HG03175 (cell line): ENCODE measurements at regions not wholly inside any gene's neighbourhood (a gene's known extent, or its start where the extent isn't known, plus 50 kb on each side); places are given as distances from the start of the nearest gene placed in this dataset.

Experiments used
- ATAC-seq: cut with Tn5 transposase; IDR thresholded peaks from one replicate; pipeline ENCODE4 v1.9.1; 2021; ENCODE audit warnings: mild to moderate bottlenecking, moderate library complexity; ENCODE audit not compliant: unreplicated experiment

GRCh38 chr2:126774290-126774689 lies 118.3 kb downstream of the GYPC start:
- ATAC-seq: no peak

- ATAC-seq: no peak
These were observed 118.8 kb downstream of the GYPC start for GRCh38 chr2:126774761-126775160.

- ATAC-seq: no peak
These were observed 119.5 kb downstream of the GYPC start for GRCh38 chr2:126775300-126775985.

- ATAC-seq: no peak
These were observed 120.3 kb downstream of the GYPC start for GRCh38 chr2:126776255-126776654.

- ATAC-seq: peak; percentile 88
These were observed 121.0 kb downstream of the GYPC start for GRCh38 chr2:126776692-126777619.

GRCh38 chr2:126777620-126777978 lies 121.1 kb upstream of the TEX51 start:
- ATAC-seq: peak; percentile 20

- no peak for ATAC-seq
These were observed 119.9 kb upstream of the TEX51 start for GRCh38 chr2:126778561-126779501.

GRCh38 chr2:126781206-126781605 lies 117.5 kb upstream of the TEX51 start:
- ATAC-seq: no peak

- ATAC-seq: no peak
These were observed 116.9 kb upstream of the TEX51 start for GRCh38 chr2:126781806-126782205.

GRCh38 chr2:126782648-126783047 lies 116.0 kb upstream of the TEX51 start:
- no peak for ATAC-seq

GRCh38 chr2:126783341-126783740 lies 115.3 kb upstream of the TEX51 start:
- no peak for ATAC-seq

- ATAC-seq: no peak
These were observed 114.6 kb upstream of the TEX51 start for GRCh38 chr2:126784045-126784444.

DNA sequence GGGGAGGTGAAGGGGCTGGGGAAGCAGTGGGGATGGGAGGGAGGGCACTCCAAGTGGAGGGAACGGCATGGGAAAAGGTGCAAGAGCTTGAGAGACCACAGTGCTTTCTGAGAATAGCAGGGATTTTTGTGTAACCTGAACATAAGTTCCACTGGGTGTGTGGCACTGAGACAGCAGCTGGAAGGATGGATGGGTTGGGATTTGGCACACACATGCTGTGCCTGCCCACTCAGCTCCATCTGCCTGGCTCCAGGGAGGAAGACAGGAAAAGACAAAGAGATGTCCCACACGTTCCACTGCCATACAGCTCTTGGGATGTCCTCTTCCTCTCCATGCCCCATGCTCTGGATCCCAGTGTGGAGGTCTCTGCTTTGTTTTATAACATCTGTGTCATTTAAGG lies 114.1 kb upstream of the TEX51 start:
- no peak for ATAC-seq

GRCh38 chr2:126785236-126785635 lies 113.5 kb upstream of the TEX51 start:
- ATAC-seq: no peak

DNA sequence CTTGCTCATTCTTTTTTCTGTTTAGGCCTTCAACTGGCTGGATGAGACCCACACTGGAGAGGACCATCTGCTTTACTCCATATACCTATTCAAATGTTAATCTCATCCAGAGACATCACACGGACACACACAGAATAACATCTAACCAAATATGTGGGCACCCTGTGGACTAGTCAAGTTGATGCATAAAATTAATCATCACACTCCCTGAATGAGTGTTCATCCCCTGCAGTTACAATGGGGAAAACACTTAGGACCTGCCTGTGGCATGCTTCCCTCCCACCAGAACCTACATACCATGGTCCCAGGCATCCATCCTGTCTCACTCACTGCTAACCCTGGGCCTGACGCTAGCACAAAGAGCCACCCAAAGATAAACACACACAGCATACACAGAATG lies 112.8 kb upstream of the TEX51 start:
- no peak for ATAC-seq

DNA sequence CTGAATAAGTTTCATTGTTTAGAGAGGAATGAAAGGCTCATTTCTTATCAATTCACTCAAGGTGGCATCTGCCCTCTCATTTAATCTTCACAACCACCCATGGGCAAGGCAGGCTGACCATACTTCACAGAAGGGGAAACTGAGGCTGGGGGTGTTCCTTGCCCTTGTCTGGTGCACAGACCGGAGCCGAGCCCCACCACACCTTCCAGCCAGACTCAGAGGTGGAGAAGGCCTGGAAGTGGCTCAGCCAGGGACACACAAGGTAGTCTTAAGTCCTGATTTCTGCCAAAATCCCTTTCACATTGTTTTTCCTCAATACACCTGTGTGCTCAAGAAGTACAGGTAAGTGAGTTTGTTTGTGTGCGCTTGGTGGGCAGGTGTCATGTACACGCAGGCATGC lies 111.9 kb upstream of the TEX51 start:
- ATAC-seq: no peak

GRCh38 chr2:126787289-126787688 lies 111.4 kb upstream of the TEX51 start:
- ATAC-seq: no peak

DNA sequence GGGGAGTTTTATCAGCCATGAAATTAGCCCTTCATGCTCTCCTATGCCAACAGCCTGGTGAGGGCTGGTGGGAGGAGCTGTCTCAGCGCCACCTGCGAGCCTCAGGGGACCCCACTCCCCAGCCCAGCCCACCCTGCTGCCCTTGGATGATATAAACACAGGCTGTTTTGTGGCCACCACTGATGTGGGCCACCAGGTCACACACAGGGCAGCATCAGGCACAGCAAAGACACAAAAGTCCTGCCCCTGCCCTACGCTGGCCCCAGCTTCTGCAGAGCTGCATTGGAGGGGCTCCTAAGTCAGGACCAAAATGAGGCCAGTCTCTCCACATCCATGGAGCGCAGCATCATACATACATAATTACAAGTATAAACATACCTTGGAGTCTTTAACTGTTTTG lies 110.6 kb upstream of the TEX51 start:
- ATAC-seq: no peak

DNA sequence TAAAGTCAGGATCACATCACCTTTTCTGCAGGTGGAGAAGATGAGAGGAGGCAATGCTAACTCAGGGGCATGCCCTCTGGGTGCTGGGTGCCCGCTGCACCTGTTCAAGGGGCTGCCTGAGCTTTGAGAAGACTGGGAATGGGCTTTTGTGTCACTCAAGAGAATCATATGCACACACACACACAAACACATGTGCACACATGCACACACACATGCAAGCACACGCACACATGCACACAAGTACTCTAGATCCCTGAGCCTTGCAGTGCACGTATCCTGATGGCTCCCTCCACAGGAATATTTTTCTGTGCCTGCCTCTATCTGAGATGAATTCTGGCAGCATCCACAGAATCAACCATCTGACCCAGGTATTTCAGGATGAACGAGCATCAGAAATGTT lies 110.0 kb upstream of the TEX51 start:
- ATAC-seq: no peak

DNA sequence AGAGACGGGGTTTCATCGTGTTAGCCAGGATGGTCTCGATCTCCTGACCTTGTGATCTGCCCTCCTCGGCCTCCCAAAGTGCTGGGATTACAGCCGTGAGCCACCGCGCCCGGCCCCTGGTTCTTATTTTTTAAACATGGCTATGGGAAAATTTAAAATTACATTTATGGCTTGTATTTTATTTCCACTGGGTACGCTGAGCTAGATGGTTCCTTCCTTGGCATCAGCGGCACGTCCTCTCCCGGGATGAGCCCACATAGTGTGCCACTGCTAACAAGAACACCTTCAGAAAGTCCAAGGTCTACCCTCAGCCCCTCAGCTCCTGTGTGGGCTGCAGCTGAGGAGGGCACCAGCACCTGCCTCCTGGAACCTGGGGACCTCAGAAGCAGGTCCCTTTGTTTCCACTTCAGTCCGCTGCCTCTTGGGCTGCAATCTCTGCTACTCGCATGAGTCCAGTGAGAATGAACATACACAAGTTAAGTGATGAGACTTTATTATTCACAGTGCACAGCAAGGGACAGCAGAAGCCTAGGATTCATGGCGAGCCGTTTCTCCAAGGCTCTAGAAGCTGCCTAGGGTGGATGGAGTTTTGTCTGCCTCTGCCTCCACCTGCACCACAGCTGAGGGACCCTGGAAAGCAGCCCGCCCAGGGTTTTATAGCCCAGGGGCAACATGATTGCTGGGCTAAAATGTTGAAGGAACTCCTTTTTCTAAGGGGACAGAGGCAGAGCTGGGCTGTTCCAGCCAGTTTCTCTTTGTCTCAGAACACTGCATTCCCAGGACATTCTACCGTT lies 107.5 kb upstream of the TEX51 start:
- no peak for ATAC-seq
